Body of pancreas (tissue), 4 donors: ENCODE measurements at regions not wholly inside any gene's neighbourhood (a gene's known extent, or its start where the extent isn't known, plus 50 kb on each side); places are given as distances from the start of the nearest gene placed in this dataset.

Experiments used
- CTCF ChIP-seq, 7 experiments: fragments of 450-650 bp in 4 of 7; fragments of 200-600 bp in 3 of 7; sonication (generic) in 3 of 7; IDR thresholded peaks; one replicate each; pipeline ENCODE4 v1.5.1; 2016 to 2019; ENCODE audit warnings: antibody characterized with exemption in 7 of 7
- POLR2A ChIP-seq, 3 donors: fragments of 450-650 bp; IDR thresholded peaks; one replicate each; pipeline ENCODE4 v1.6.1; 2016; ENCODE audit warnings: antibody characterized with exemption in 3 of 3, mild to moderate bottlenecking in 2 of 3

- TF ChIP-seq CTCF (IDR thresholded peaks at IDR 0.05) (no peak), POLR2A (IDR thresholded peaks at IDR 0.05) (no peak)
Observed at GRCh38 chr7:84294391-84294790, 99.8 kb upstream of the SEMA3A start.
